Smooth muscle cell (in vitro differentiated cells): ENCODE measurements at regions not wholly inside any gene's neighbourhood (a gene's known extent, or its start where the extent isn't known, plus 50 kb on each side); places are given as distances from the start of the nearest gene placed in this dataset.

Experiments used
- DNase-seq: peaks from one replicate; lab custom pipeline; 2025; ENCODE audit not compliant: unreplicated experiment; lab: John Stamatoyannopoulos, UW
- H2AFZ ChIP-seq: fragments of 200-600 bp; sonication (generic); 2 replicates; pipeline ENCODE4 v1.6.0; 2016; ENCODE audit warnings: antibody characterized with exemption, low read depth, mild to moderate bottlenecking
- H3F3A ChIP-seq: fragments of 200-600 bp; sonication (generic); 2 replicates; pipeline ENCODE4 v1.6.0; 2017; ENCODE audit warnings: antibody characterized with exemption, low read depth
- H3K27ac ChIP-seq: fragments of 200-600 bp; sonication (generic); 2 replicates; pipeline ENCODE4 v1.5.1; 2016; ENCODE audit warnings: low read depth, mild to moderate bottlenecking
- H3K27me3 ChIP-seq: fragments of 200-600 bp; sonication (generic); 2 replicates; pipeline ENCODE4 v1.6.1; 2016; ENCODE audit warnings: low read depth, mild to moderate bottlenecking
- H3K36me3 ChIP-seq: fragments of 200-600 bp; sonication (generic); 2 replicates; pipeline ENCODE4 v1.5.1; 2016; ENCODE audit warnings: low read depth
- H3K4me1 ChIP-seq: fragments of 200-600 bp; sonication (generic); 2 replicates; pipeline ENCODE4 v1.5.1; 2016; ENCODE audit warnings: low read depth
- H3K4me2 ChIP-seq: fragments of 200-600 bp; sonication (generic); 2 replicates; pipeline ENCODE4 v1.6.0; 2016; ENCODE audit warnings: mild to moderate bottlenecking
- H3K4me3 ChIP-seq: fragments of 200-600 bp; sonication (generic); 2 replicates; pipeline ENCODE4 v1.5.1; 2016; ENCODE audit warnings: mild to moderate bottlenecking
- H3K79me2 ChIP-seq: fragments of 200-600 bp; sonication (generic); 2 replicates; pipeline ENCODE4 v1.6.0; 2016; ENCODE audit warnings: low read depth, mild to moderate bottlenecking
- H3K9ac ChIP-seq: fragments of 200-600 bp; sonication (generic); 2 replicates; pipeline ENCODE4 v1.6.0; 2016; ENCODE audit warnings: low read depth
- H3K9me3 ChIP-seq: fragments of 200-600 bp; sonication (generic); replicated peaks from 2 replicates; pipeline ENCODE4 v1.5.1; 2016; ENCODE audit warnings: low read depth
- H4K20me1 ChIP-seq: fragments of 200-600 bp; sonication (generic); 2 replicates; pipeline ENCODE4 v1.6.0; 2016; ENCODE audit warnings: low read depth
- CTCF ChIP-seq: fragments of 200-600 bp; sonication (generic); IDR thresholded peaks from 2 replicates; pipeline ENCODE4 v1.5.1; 2017; ENCODE audit warnings: borderline replicate concordance, mild to moderate bottlenecking, antibody characterized with exemption; ENCODE audit not compliant: insufficient read depth, poor library complexity, severe bottlenecking
- WGBS: methylation state at CpG from one replicate; pipeline ENCODE4 v1.1.7; 2016; ENCODE audit warnings: low lambda C conversion rate; 5-methylcytosine and 5-hydroxymethylcytosine counted together

- Histone ChIP-seq H3K36me3 (no peaks in the 10 kb centered on the region), H3K79me2 (no peaks in the 10 kb centered on the region), H2AFZ (no peak overlapping the region), H3K9ac (no peak overlapping the region), H3F3A (no peaks in the 10 kb centered on the region), H3K27me3 (no peaks in the 10 kb centered on the region), H3K9me3 (no peaks in the 10 kb centered on the region), H3K4me3 (no peak overlapping the region), H3K27ac (no peak overlapping the region), H3K4me2 (no peak overlapping the region), H4K20me1 (no peaks in the 10 kb centered on the region), H3K4me1 (no peaks in the 10 kb centered on the region)
- DNase-seq, result no peak
- TF ChIP-seq CTCF, result no peak
- 90% methylated on average over 3 of the region's 3 CpGs for WGBS
Observed at GRCh38 chr6:118752803-118753202, 101.4 kb upstream of the CEP85L start.

- H3K27ac ChIP-seq, result no peak overlapping the region
- no peak overlapping the region for H2AFZ ChIP-seq
- WGBS, result 98% methylated on average over 3 of the region's 3 CpGs
- no peak for DNase-seq
- H3K4me1 ChIP-seq, result no peaks in the 10 kb centered on the region
- no peak overlapping the region for H3K4me2 ChIP-seq
- H3K4me3 ChIP-seq, result no peak overlapping the region
- H3K27me3 ChIP-seq, result no peaks in the 10 kb centered on the region
- H3K79me2 ChIP-seq, result no peaks in the 10 kb centered on the region
- H3K36me3 ChIP-seq, result no peaks in the 10 kb centered on the region
- no peak for TF ChIP-seq CTCF
- no peaks in the 10 kb centered on the region for H4K20me1 ChIP-seq
- H3K9me3 ChIP-seq, result no peaks in the 10 kb centered on the region
- H3F3A ChIP-seq, result no peaks in the 10 kb centered on the region
- H3K9ac ChIP-seq, result no peak overlapping the region
Observed at GRCh38 chr6:118751072-118751471, 99.7 kb upstream of the CEP85L start.

GRCh38 chr6:118750143-118750542 lies 98.8 kb upstream of the CEP85L start:
- no peak for TF ChIP-seq CTCF
- 88% methylated on average over 2 of the region's 2 CpGs for WGBS
- no peaks in the 10 kb centered on the region for H3K4me1 ChIP-seq
- no peaks in the 10 kb centered on the region for H3K27me3 ChIP-seq
- H3K4me3 ChIP-seq, result no peak overlapping the region
- no peaks in the 10 kb centered on the region for H3K36me3 ChIP-seq
- no peak overlapping the region for H3K9ac ChIP-seq
- H3F3A ChIP-seq, result no peaks in the 10 kb centered on the region
- DNase-seq, result no peak
- no peaks in the 10 kb centered on the region for H3K79me2 ChIP-seq
- H3K9me3 ChIP-seq, result no peaks in the 10 kb centered on the region
- H4K20me1 ChIP-seq, result no peaks in the 10 kb centered on the region
- H3K4me2 ChIP-seq, result no peak overlapping the region
- H3K27ac ChIP-seq, result no peak overlapping the region
- H2AFZ ChIP-seq, result no peak overlapping the region

GRCh38 chr6:118748311-118749062 lies 97.1 kb upstream of the CEP85L start:
- DNase-seq, result no peak
- Histone ChIP-seq H3K9ac (no peak overlapping the region), H3K4me1 (no peaks in the 10 kb centered on the region), H4K20me1 (no peaks in the 10 kb centered on the region), H2AFZ (no peak overlapping the region), H3K27ac (no peak overlapping the region), H3K4me3 (no peak overlapping the region), H3K4me2 (no peak overlapping the region), H3K9me3 (no peaks in the 10 kb centered on the region), H3K27me3 (no peaks in the 10 kb centered on the region), H3K36me3 (no peaks in the 10 kb centered on the region), H3K79me2 (no peaks in the 10 kb centered on the region), H3F3A (no peaks in the 10 kb centered on the region)
- TF ChIP-seq CTCF, result no peak
- WGBS, result 42% methylated on average over 9 of the region's 9 CpGs
